ENCODE measurements at regions not wholly inside any gene's neighbourhood (a gene's known extent, or its start where the extent isn't known, plus 50 kb on each side); places are given as distances from the start of the nearest gene placed in this dataset.

GRCh38 chr1:2931724-2932401, 89.4 kb upstream of the ACTRT2 start:
- FAIRE-seq (no peak), DNase-seq (ENCODE audit: low read depth) (no peak)
- no peak for TF ChIP-seq CTCF (IDR thresholded peaks at IDR 0.05; ENCODE audit: insufficient read depth, low read length, severe bottlenecking)
- Histone ChIP-seq H3K36me3 (ENCODE audit: control insufficient read depth, insufficient read depth, low read length) (no peaks in the 10 kb centered on the region), H3K27me3 (ENCODE audit: control insufficient read depth, insufficient read depth, low read length) (no peaks in the 10 kb centered on the region), H3K4me3 (ENCODE audit: low read depth, low read length) (no peak overlapping the region)

GRCh38 chr1:2932671-2933350, 88.5 kb upstream of the ACTRT2 start:
- no peak for FAIRE-seq
- Histone ChIP-seq H3K27me3 (ENCODE audit: control insufficient read depth, insufficient read depth, low read length) (no peaks in the 10 kb centered on the region), H3K36me3 (ENCODE audit: control insufficient read depth, insufficient read depth, low read length) (no peaks in the 10 kb centered on the region), H3K4me3 (ENCODE audit: low read depth, low read length) (no peak overlapping the region)
- DNase-seq (ENCODE audit: low read depth): no peak
- no peak for TF ChIP-seq CTCF (IDR thresholded peaks at IDR 0.05; ENCODE audit: insufficient read depth, low read length, severe bottlenecking)

GRCh38 chr1:2933431-2934155, 87.7 kb upstream of the ACTRT2 start:
- Histone ChIP-seq H3K27me3 (ENCODE audit: control insufficient read depth, insufficient read depth, low read length) (no peaks in the 10 kb centered on the region), H3K36me3 (ENCODE audit: control insufficient read depth, insufficient read depth, low read length) (no peaks in the 10 kb centered on the region), H3K4me3 (ENCODE audit: low read depth, low read length) (no peak overlapping the region)
- no peak for TF ChIP-seq CTCF (IDR thresholded peaks at IDR 0.05; ENCODE audit: insufficient read depth, low read length, severe bottlenecking)
- no peak for DNase-seq (ENCODE audit: low read depth)
- no peak for FAIRE-seq

- Histone ChIP-seq H3K36me3 (ENCODE audit: control insufficient read depth, insufficient read depth, low read length) (no peaks in the 10 kb centered on the region), H3K4me3 (ENCODE audit: low read depth, low read length) (no peak overlapping the region), H3K27me3 (ENCODE audit: control insufficient read depth, insufficient read depth, low read length) (no peaks in the 10 kb centered on the region)
- FAIRE-seq (no peak), DNase-seq (ENCODE audit: low read depth) (no peak)
- no peak for TF ChIP-seq CTCF (IDR thresholded peaks at IDR 0.05; ENCODE audit: insufficient read depth, low read length, severe bottlenecking)
Observed at GRCh38 chr1:2934156-2934540, 87.1 kb upstream of the ACTRT2 start.

GRCh38 chr1:2934642-2935081, 86.6 kb upstream of the ACTRT2 start:
- no peak overlapping the region for H3K4me3 ChIP-seq (ENCODE audit: low read depth, low read length)
- H3K36me3 ChIP-seq (ENCODE audit: control insufficient read depth, insufficient read depth, low read length): no peaks in the 10 kb centered on the region
- no peaks in the 10 kb centered on the region for H3K27me3 ChIP-seq (ENCODE audit: control insufficient read depth, insufficient read depth, low read length)
- TF ChIP-seq CTCF (IDR thresholded peaks at IDR 0.05; ENCODE audit: insufficient read depth, low read length, severe bottlenecking): no peak
- FAIRE-seq: no peak
- no peak for DNase-seq (ENCODE audit: low read depth)
